OCI-M2 (cell line): ENCODE measurements at regions not wholly inside any gene's neighbourhood (a gene's known extent, or its start where the extent isn't known, plus 50 kb on each side); places are given as distances from the start of the nearest gene placed in this dataset.
"Not testable (repeated sequence)": the region's sequence is repeated elsewhere in the genome, so short reads cannot be mapped to it uniquely, and the experiment has no call there.

Experiments used
- DNase-seq: peaks from one replicate; lab custom pipeline; 2025; ENCODE audit not compliant: unreplicated experiment; lab: John Stamatoyannopoulos, UW

- no peak for DNase-seq
Observed at GRCh38 chr5:107011605-107012004, 659.1 kb downstream of the EFNA5 start.

GRCh38 chr5:107010060-107010459, 660.7 kb downstream of the EFNA5 start:
- DNase-seq: no peak

GRCh38 chr5:107005653-107006052, 665.1 kb downstream of the EFNA5 start:
- DNase-seq: no peak

- DNase-seq: no peak
Observed at GRCh38 chr5:107005161-107005560, 665.6 kb downstream of the EFNA5 start.

GRCh38 chr5:107002115-107002514, 668.6 kb downstream of the EFNA5 start:
- DNase-seq: no peak

GRCh38 chr5:106999506-106999905, 671.2 kb downstream of the EFNA5 start:
- DNase-seq: not testable (repeated sequence)

GRCh38 chr5:106986006-106986405, 684.7 kb downstream of the EFNA5 start:
- DNase-seq: no peak

- DNase-seq: no peak
Observed at GRCh38 chr5:106985174-106985573, 685.6 kb downstream of the EFNA5 start.

GRCh38 chr5:106979178-106979577, 691.6 kb downstream of the EFNA5 start:
- DNase-seq: not testable (repeated sequence)

GRCh38 chr5:106978582-106979165, 692.1 kb downstream of the EFNA5 start:
- DNase-seq: not testable (repeated sequence)

GRCh38 chr5:106976363-106976762, 694.4 kb downstream of the EFNA5 start:
- DNase-seq: no peak

- no peak for DNase-seq
Observed at GRCh38 chr5:106974272-106974671, 696.5 kb downstream of the EFNA5 start.

GRCh38 chr5:106966686-106967315, 703.9 kb downstream of the EFNA5 start:
- no peak for DNase-seq

- DNase-seq: no peak
Observed at GRCh38 chr5:106964132-106964531, 706.6 kb downstream of the EFNA5 start.

- no peak for DNase-seq
Observed at GRCh38 chr5:106963630-106964029, 707.1 kb downstream of the EFNA5 start.

GRCh38 chr5:106962464-106963230, 708.1 kb downstream of the EFNA5 start:
- no peak for DNase-seq

GRCh38 chr5:106959387-106959786, 711.4 kb downstream of the EFNA5 start:
- no peak for DNase-seq

GRCh38 chr5:106957336-106957735, 713.4 kb downstream of the EFNA5 start:
- no peak for DNase-seq

GRCh38 chr5:106956886-106957285, 713.9 kb downstream of the EFNA5 start:
- DNase-seq: no peak

GRCh38 chr5:106956187-106956586, 714.5 kb downstream of the EFNA5 start:
- no peak for DNase-seq

GRCh38 chr5:106940986-106941385, 729.8 kb downstream of the EFNA5 start:
- DNase-seq: no peak

- no peak for DNase-seq
Observed at GRCh38 chr5:106940301-106940846, 730.4 kb downstream of the EFNA5 start.
